HEK293 (cell line): ENCODE measurements at regions not wholly inside any gene's neighbourhood (a gene's known extent, or its start where the extent isn't known, plus 50 kb on each side); places are given as distances from the start of the nearest gene placed in this dataset.

Experiments used
- CTCF ChIA-PET: fragments of 350-600 bp; formaldehyde crosslinking; extraction: SDS; loops from one replicate; lab custom pipeline; 2021; ENCODE audit warnings: antibody characterized with exemption; lab: Yijun Ruan, JAX
- POLR2A ChIA-PET: fragments of 300-600 bp; formaldehyde crosslinking; extraction: SDS; loops from one replicate; lab custom pipeline; 2020; ENCODE audit warnings: antibody characterized with exemption, inconsistent platforms; lab: Yijun Ruan, JAX
- H3K27ac ChIP-seq: fragments of 200-500 bp; sonication (Bioruptor generic); 2 replicates; pipeline ENCODE4 v1.5.1; 2014; ENCODE audit warnings: low read depth, low read length, control low read depth, inconsistent platforms; ENCODE audit errors: extremely low read depth
- H3K36me3 ChIP-seq, 2 experiments: fragments of 200-500 bp in 1 of 2; sonication (Bioruptor generic) in 1 of 2; 1 replicate in 1 of 2; 2 replicates in 1 of 2; pipeline ENCODE4 v1.5.1; 2014 to 2017; ENCODE audit warnings: inconsistent platforms in 2 of 2, low read length in 2 of 2; ENCODE audit not compliant: control insufficient read depth in 2 of 2, insufficient read depth in 1 of 2
- H3K4me1 ChIP-seq: fragments of 200-500 bp; sonication (Bioruptor generic); 2 replicates; pipeline ENCODE4 v1.5.1; 2014; ENCODE audit warnings: mild to moderate bottlenecking, low read length, inconsistent platforms; ENCODE audit not compliant: control insufficient read depth, insufficient read depth
- H3K4me3 ChIP-seq: 2 replicates; pipeline ENCODE4 v1.5.1; 2011; ENCODE audit warnings: low read depth, mild to moderate bottlenecking, control low read depth, low read length, moderate library complexity
- H3K9me3 ChIP-seq: fragments of 200-500 bp; sonication (Bioruptor generic); 2 replicates; pipeline ENCODE4 v1.5.1; 2014; ENCODE audit warnings: low read depth, low read length, inconsistent platforms; ENCODE audit not compliant: control insufficient read depth, insufficient read depth
- GLI2 ChIP-seq: fragments of 450-650 bp; formaldehyde crosslinking; IDR thresholded peaks from 2 replicates; pipeline ENCODE4; 2017; ENCODE audit warnings: missing biosample characterization, missing genetic modification characterization, low read depth, borderline replicate concordance
- KLF10 ChIP-seq: fragments of 450-650 bp; IDR thresholded peaks from 2 replicates; pipeline ENCODE4 v1.5.1; 2018; ENCODE audit warnings: missing biosample characterization, mild to moderate bottlenecking, missing genetic modification characterization
- MZF1 ChIP-seq: fragments of 450-650 bp; formaldehyde crosslinking; IDR thresholded peaks from 2 replicates; pipeline ENCODE4 v1.5.1; 2017; ENCODE audit warnings: missing biosample characterization, missing genetic modification characterization, borderline replicate concordance
- RBAK ChIP-seq: fragments of 450-650 bp; formaldehyde crosslinking; IDR thresholded peaks from 2 replicates; pipeline ENCODE4 v1.5.1; 2016; ENCODE audit warnings: missing biosample characterization, missing genetic modification characterization
- SALL2 ChIP-seq: fragments of 450-650 bp; formaldehyde crosslinking; IDR thresholded peaks from 2 replicates; pipeline ENCODE4 v1.5.0; 2017; ENCODE audit warnings: missing biosample characterization, mild to moderate bottlenecking, missing genetic modification characterization, borderline replicate concordance
- TSHZ1 ChIP-seq: fragments of 450-650 bp; formaldehyde crosslinking; IDR thresholded peaks from 2 replicates; pipeline ENCODE4 v1.5.1; 2016; ENCODE audit warnings: missing biosample characterization, missing genetic modification characterization, borderline replicate concordance
- ZBTB20 ChIP-seq: fragments of 450-650 bp; formaldehyde crosslinking; IDR thresholded peaks from 2 replicates; pipeline ENCODE4 v1.5.1; 2016; ENCODE audit warnings: missing biosample characterization, missing genetic modification characterization
- ZBTB21 ChIP-seq: fragments of 450-650 bp; formaldehyde crosslinking; IDR thresholded peaks from 2 replicates; pipeline ENCODE4 v1.5.1; 2017; ENCODE audit warnings: missing biosample characterization, missing genetic modification characterization
- ZBTB8A ChIP-seq: fragments of 450-650 bp; formaldehyde crosslinking; IDR thresholded peaks from 2 replicates; pipeline ENCODE4 v1.5.1; 2016; ENCODE audit warnings: missing biosample characterization, missing genetic modification characterization
- ZFP41 ChIP-seq: fragments of 450-650 bp; formaldehyde crosslinking; IDR thresholded peaks from 2 replicates; pipeline ENCODE4 v1.5.1; 2016; ENCODE audit warnings: missing biosample characterization, missing genetic modification characterization, borderline replicate concordance
- ZNF114 ChIP-seq: fragments of 450-650 bp; formaldehyde crosslinking; IDR thresholded peaks from 2 replicates; pipeline ENCODE4 v1.5.0; 2017; ENCODE audit warnings: missing biosample characterization, missing genetic modification characterization
- ZNF223 ChIP-seq: fragments of 450-650 bp; formaldehyde crosslinking; IDR thresholded peaks from 2 replicates; pipeline ENCODE4 v1.5.1; 2016; ENCODE audit warnings: missing biosample characterization, missing genetic modification characterization
- ZNF350 ChIP-seq: fragments of 450-650 bp; formaldehyde crosslinking; IDR thresholded peaks from 2 replicates; pipeline ENCODE4 v1.5.0; 2017; ENCODE audit warnings: missing biosample characterization, mild to moderate bottlenecking, missing genetic modification characterization
- ZNF394 ChIP-seq: fragments of 450-650 bp; formaldehyde crosslinking; IDR thresholded peaks from 2 replicates; pipeline ENCODE4 v1.5.1; 2016; ENCODE audit warnings: missing biosample characterization, missing genetic modification characterization, mild to moderate bottlenecking, moderate library complexity, borderline replicate concordance
- ZNF513 ChIP-seq: fragments of 450-650 bp; IDR thresholded peaks from 2 replicates; pipeline ENCODE4 v1.5.1; 2018; ENCODE audit warnings: missing biosample characterization, missing genetic modification characterization
- ZNF561 ChIP-seq: fragments of 450-650 bp; IDR thresholded peaks from 2 replicates; pipeline ENCODE4 v1.5.1; 2018; ENCODE audit warnings: missing biosample characterization, missing genetic modification characterization, borderline replicate concordance
- ZNF623 ChIP-seq: fragments of 450-650 bp; formaldehyde crosslinking; IDR thresholded peaks from 2 replicates; pipeline ENCODE4 v1.5.1; 2016; ENCODE audit warnings: missing biosample characterization, missing genetic modification characterization
- ZNF645 ChIP-seq: fragments of 450-650 bp; formaldehyde crosslinking; IDR thresholded peaks from 2 replicates; pipeline ENCODE4; 2016; ENCODE audit warnings: missing biosample characterization, missing genetic modification characterization
- ZNF677 ChIP-seq: fragments of 450-650 bp; IDR thresholded peaks from 2 replicates; pipeline ENCODE4 v1.5.0; 2018; ENCODE audit warnings: missing biosample characterization, mild to moderate bottlenecking, missing genetic modification characterization, moderate library complexity
- ZNF776 ChIP-seq: fragments of 450-650 bp; formaldehyde crosslinking; IDR thresholded peaks from 2 replicates; pipeline ENCODE4 v1.5.0; 2017; ENCODE audit warnings: missing biosample characterization, missing genetic modification characterization, borderline replicate concordance
- TF ChIP-seq, protein P1 (sequence below): fragments of 450-650 bp; formaldehyde crosslinking; IDR thresholded peaks from 2 replicates; pipeline ENCODE4 v1.5.1; 2016; ENCODE audit warnings: missing biosample characterization, missing genetic modification characterization
- TF ChIP-seq, protein P2 (sequence below): fragments of 450-650 bp; formaldehyde crosslinking; IDR thresholded peaks from 2 replicates; pipeline ENCODE4 v1.5.1; 2017; ENCODE audit warnings: missing biosample characterization, missing genetic modification characterization
- TF ChIP-seq, protein P3 (sequence below): fragments of 450-650 bp; formaldehyde crosslinking; IDR thresholded peaks from 2 replicates; pipeline ENCODE4 v1.5.1; 2016; ENCODE audit warnings: missing biosample characterization, missing genetic modification characterization, low read depth

- H3K4me1 ChIP-seq, result no peaks in the 10 kb centered on the region
- H3K4me3 ChIP-seq, result no peak overlapping the region
- H3K36me3 ChIP-seq, result no peaks in the 10 kb centered on the region
- CTCF ChIA-PET, result interaction anchor here (0.6 kb wide), 1 partner anchor 138 kb away, joined by 3 read pairs; no protein-coding TSS in a partner anchor
- no peaks in the 10 kb centered on the region for H3K9me3 ChIP-seq
- no peak overlapping the region for H3K27ac ChIP-seq
- TF ChIP-seq ZBTB21 (tag by site-specific recombination) (no peak), GLI2 (tag by site-specific recombination) (no peak), ZNF394 (no peak), ZNF645 (tag by site-specific recombination) (no peak), ZBTB8A (tag by site-specific recombination) (no peak), ZFP41 (tag by site-specific recombination) (no peak), ZNF114 (tag by site-specific recombination) (no peak), ZNF623 (tag by site-specific recombination) (no peak), ZNF677 (tag by site-specific recombination) (no peak), ZNF223 (no peak), ZBTB20 (tag by site-specific recombination) (no peak), ZNF350 (no peak), ZNF513 (tag by site-specific recombination) (no peak)
- TF ChIP-seq, protein P1, sequence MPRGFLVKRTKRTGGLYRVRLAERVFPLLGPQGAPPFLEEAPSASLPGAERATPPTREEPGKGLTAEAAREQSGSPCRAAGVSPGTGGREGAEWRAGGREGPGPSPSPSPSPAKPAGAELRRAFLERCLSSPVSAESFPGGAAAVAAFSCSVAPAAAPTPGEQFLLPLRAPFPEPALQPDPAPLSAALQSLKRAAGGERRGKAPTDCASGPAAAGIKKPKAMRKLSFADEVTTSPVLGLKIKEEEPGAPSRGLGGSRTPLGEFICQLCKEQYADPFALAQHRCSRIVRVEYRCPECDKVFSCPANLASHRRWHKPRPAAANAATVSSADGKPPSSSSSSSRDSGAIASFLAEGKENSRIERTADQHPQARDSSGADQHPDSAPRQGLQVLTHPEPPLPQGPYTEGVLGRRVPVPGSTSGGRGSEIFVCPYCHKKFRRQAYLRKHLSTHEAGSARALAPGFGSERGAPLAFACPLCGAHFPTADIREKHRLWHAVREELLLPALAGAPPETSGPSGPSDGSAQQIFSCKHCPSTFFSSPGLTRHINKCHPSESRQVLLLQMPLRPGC (tag by site-specific recombination), result no peak
- POLR2A ChIA-PET, result no interaction called here
These were observed 273.7 kb upstream of the CTSO start for GRCh38 chr4:156227321-156227720.

GRCh38 chr4:156223985-156224384, 270.3 kb upstream of the CTSO start:
- Histone ChIP-seq H3K9me3 (no peaks in the 10 kb centered on the region), H3K27ac (no peak overlapping the region), H3K4me3 (no peak overlapping the region), H3K4me1 (no peaks in the 10 kb centered on the region), H3K36me3 (no peaks in the 10 kb centered on the region)
- ChIA-PET POLR2A (no interaction called here), CTCF (no interaction called here)
- TF ChIP-seq ZNF561, result no peak
- TF ChIP-seq, protein P2, sequence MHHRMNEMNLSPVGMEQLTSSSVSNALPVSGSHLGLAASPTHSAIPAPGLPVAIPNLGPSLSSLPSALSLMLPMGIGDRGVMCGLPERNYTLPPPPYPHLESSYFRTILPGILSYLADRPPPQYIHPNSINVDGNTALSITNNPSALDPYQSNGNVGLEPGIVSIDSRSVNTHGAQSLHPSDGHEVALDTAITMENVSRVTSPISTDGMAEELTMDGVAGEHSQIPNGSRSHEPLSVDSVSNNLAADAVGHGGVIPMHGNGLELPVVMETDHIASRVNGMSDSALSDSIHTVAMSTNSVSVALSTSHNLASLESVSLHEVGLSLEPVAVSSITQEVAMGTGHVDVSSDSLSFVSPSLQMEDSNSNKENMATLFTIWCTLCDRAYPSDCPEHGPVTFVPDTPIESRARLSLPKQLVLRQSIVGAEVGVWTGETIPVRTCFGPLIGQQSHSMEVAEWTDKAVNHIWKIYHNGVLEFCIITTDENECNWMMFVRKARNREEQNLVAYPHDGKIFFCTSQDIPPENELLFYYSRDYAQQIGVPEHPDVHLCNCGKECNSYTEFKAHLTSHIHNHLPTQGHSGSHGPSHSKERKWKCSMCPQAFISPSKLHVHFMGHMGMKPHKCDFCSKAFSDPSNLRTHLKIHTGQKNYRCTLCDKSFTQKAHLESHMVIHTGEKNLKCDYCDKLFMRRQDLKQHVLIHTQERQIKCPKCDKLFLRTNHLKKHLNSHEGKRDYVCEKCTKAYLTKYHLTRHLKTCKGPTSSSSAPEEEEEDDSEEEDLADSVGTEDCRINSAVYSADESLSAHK, result no peak
- TF ChIP-seq RBAK (tag by site-specific recombination), result no peak
- TF ChIP-seq ZNF776 (tag by site-specific recombination), result no peak
- no peak for TF ChIP-seq MZF1
- no peak for TF ChIP-seq SALL2 (tag by site-specific recombination)
- TF ChIP-seq, protein P3, sequence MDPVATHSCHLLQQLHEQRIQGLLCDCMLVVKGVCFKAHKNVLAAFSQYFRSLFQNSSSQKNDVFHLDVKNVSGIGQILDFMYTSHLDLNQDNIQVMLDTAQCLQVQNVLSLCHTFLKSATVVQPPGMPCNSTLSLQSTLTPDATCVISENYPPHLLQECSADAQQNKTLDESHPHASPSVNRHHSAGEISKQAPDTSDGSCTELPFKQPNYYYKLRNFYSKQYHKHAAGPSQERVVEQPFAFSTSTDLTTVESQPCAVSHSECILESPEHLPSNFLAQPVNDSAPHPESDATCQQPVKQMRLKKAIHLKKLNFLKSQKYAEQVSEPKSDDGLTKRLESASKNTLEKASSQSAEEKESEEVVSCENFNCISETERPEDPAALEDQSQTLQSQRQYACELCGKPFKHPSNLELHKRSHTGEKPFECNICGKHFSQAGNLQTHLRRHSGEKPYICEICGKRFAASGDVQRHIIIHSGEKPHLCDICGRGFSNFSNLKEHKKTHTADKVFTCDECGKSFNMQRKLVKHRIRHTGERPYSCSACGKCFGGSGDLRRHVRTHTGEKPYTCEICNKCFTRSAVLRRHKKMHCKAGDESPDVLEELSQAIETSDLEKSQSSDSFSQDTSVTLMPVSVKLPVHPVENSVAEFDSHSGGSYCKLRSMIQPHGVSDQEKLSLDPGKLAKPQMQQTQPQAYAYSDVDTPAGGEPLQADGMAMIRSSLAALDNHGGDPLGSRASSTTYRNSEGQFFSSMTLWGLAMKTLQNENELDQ (tag by site-specific recombination), result no peak
- TF ChIP-seq ZFP41 (tag by site-specific recombination), result no peak
- no peak for TF ChIP-seq KLF10 (tag by site-specific recombination)
- TF ChIP-seq TSHZ1 (tag by site-specific recombination), result no peak
